GM23248 (cell line): ENCODE measurements at regions not wholly inside any gene's neighbourhood (a gene's known extent, or its start where the extent isn't known, plus 50 kb on each side); places are given as distances from the start of the nearest gene placed in this dataset.

Experiments used
- EZH2 ChIP-seq: fragments of 200-600 bp; sonication (generic); IDR thresholded peaks from 2 replicates; pipeline ENCODE4 v1.6.1; 2018; ENCODE audit warnings: antibody characterized with exemption, mild to moderate bottlenecking; ENCODE audit not compliant: insufficient read depth, poor library complexity, severe bottlenecking
- EZH2phosphoT487 ChIP-seq: fragments of 200-600 bp; sonication (generic); IDR thresholded peaks from 2 replicates; pipeline ENCODE4 v1.6.1; 2018; ENCODE audit warnings: antibody characterized with exemption, moderate library complexity, mild to moderate bottlenecking, low read depth; ENCODE audit not compliant: insufficient read depth

DNA sequence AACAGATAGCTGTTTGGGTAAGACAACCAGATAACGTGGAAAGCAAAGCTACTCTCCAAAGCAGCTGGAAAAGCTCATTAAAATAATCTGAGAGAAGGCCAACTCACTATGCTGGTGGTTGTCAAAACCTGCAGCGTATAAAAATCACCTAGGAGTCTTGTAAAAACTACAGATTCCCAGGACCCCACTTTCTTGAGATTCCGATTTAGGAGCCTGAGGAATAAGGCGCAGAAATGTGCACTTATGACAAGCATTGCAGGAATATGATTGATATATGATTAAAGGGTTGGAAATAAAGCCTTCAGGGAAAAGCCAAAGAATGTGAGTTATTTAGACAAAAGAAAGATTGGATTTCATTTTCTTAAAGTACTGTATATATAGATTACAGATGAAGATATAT lies 285.0 kb upstream of the PTGER4 start:
- TF ChIP-seq EZH2 (no peak), EZH2phosphoT487 (no peak)
